Stimulated activated naive CD4-positive, alpha-beta T cell (primary cell): ENCODE measurements at regions not wholly inside any gene's neighbourhood (a gene's known extent, or its start where the extent isn't known, plus 50 kb on each side); places are given as distances from the start of the nearest gene placed in this dataset.

Experiments used
- DNase-seq, 6 experiments: peaks; one replicate each; lab custom pipeline; 2025; lab: John Stamatoyannopoulos, UW

GRCh38 chr13:80590551-80590950 is 249.6 kb upstream of the SPRY2 start:
- DNase-seq = no peak

- no peak for DNase-seq
These were observed 245.4 kb upstream of the SPRY2 start for GRCh38 chr13:80586356-80586755.

- no peak for DNase-seq
These were observed 244.6 kb upstream of the SPRY2 start for GRCh38 chr13:80585531-80585930.

DNA sequence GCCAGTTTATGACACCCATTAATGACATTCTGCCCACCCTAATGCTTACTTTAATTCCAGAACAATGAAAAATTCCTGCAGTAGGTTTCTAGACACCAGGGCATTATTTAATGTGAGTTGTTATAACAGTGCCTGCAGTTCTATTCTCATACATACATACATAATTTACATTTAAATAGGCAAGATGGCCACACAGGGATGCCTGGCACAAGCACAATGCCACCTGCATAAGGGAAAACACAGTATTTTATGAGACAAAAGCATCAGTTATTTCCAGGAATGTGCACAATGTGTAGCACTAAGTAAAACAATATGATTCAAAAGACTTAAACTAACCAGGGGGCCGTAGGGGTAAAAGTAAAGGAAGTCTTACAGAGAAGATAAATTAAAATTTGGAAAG is 243.9 kb upstream of the SPRY2 start:
- no peak for DNase-seq

DNA sequence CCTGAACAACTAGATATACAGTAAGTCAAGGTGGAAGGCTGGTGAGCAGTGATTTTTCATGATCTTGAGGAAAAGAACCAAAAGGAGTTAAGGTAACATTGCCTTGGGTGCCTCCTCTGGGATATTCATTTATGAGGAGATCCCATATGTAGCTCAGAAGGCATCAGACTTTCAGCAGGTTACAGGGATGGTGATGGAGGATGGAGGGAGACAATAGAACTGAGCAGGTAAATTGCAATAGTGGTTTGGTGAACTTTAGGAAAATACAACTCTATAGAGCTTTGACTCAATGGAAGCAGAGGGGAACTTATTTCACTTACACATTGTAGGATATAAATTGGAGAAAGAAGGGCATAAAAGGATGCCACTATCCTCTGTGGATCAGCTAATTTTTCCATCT is 243.4 kb upstream of the SPRY2 start:
- DNase-seq = no peak

DNA sequence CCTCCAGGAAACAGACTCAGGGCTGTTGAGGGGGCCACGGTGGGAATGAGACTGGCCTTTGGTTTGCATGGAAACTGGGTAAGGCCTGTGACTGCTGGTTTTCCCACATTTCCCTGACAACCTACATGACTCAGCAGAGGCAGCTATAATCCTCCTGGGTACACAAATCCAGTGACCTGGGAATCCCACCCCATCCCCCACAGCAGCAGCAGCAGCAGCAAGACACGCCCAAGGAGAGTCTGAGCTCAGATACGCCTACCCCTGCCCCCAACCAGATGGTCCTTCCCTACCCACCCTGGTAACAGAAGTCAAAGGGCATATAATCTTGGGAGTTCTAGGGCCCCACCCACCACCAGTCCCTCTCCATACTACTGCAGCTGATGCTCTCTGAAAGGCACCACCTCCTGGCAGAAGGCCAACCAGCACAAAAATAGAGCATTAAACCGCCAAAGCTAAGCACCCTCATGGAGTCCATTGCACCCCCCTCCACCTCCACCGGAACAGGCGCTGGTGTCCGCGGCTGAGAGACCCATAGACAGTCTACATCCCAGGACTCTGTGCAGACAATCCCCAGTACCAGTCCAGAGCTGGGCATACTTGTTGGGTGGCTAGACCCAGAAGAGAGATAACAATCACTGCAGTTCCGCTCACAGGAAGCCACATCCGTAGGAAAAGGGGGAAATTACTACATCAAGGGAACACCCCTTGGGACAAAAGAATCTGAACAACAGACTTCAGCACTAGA is 237.2 kb upstream of the SPRY2 start:
- DNase-seq = no peak

GRCh38 chr13:80577285-80577684 is 236.4 kb upstream of the SPRY2 start:
- DNase-seq = no peak

DNA sequence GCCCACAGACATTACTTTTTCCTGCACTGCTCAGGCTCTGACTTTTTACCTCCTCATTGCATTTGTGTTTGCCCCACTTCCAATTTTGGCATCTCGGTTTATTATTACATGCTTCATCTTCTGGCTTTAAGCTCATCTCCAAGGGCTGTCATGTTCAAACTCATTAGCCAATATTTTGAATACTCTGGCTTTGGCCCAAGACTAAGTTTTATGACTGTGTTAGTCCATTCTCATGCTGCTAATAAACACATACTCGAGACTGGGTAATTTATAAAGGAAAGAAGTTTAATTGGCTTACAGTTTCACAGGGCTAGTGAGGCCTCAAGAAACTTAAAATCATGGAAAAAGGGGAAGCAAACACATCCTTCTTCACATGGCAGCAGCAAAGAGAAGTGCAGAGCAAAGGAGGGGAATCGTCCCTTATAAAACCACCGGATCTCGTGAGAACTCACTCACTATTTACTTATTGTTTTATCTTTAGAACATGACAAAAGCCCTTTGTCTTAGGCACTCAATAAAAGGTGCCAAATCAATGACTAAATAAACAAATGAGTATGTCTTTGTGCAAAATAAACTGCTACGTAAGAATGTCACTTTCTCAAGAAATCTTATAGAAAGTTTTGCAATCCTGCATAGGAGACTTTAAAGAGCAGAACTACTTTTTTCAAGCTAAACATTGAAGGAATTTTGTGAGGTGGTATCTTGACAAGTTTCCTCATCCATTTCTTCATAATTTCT is 233.4 kb upstream of the SPRY2 start:
- no peak for DNase-seq

GRCh38 chr13:80572923-80573316 is 232.0 kb upstream of the SPRY2 start:
- DNase-seq = no peak

DNA sequence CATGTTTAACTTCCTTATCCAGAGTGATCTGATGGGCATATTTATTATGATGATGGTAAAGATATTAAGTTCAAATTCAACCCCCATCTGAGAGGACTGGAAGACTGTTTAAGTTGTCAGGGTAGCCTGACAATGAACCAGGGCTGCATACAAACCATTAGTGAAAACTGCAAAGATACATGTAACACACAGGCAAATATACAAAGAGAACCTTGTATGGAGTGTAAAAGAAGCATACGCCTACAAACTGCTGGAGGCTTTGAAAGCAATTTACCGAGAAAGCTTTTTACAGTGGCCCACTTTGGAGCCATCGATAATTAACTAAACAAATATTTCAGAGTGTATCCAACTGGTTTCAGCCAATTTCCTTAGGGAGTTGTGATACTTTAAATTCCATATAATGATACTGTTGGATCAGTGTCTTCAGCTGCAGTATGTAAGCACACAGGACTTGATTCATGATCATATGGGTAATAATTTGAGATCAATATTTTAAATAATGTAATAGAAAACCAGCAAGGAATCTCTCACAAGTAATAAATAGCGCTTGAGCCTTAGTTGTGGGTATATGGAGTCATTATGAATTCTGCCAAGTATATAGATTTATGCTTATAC is 231.5 kb upstream of the SPRY2 start:
- no peak for DNase-seq

DNA sequence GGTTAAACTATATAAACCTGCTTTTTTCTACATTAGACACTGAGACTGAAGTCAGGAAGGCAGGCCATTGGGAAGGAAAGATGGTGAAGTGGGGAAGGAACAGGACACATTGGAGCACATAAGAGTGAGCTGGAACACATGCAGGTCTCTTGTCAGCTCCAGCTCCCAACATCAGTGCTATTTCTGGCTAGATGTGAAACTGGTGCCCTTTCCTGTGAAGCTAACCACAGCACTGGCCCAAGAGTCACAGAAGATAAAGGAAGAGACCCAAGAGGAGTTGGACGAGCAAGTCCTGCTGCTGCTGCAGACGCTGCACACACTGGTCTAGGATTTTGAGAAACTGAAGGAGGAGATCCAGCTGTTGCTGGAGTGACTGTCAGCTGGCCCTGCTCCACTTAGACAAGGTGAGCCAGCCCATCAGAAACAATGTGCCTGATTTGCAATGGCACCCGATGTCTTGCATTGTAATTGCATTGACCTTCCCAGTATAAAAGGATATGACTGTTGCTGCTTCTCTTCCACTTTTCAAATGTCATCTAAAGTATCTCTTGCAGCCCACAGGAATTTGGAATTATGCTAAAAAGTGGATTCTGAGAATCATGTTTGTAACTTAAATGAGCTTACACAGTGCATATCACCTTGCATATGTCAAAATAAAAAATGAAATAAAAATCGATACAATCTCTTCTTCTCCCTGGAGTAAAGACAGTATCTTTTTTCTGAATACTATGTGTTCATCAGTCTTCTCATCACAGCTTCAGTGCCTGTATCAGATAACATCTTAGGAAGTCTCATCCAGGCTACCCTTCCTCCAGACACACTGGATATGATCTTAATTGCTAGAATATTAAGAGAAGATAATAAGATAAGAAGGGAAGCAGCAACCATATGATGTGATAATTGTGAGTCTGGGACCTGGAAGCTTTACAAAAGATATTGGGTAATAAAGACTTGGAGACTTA is 230.7 kb upstream of the SPRY2 start:
- no peak for DNase-seq

GRCh38 chr13:80563439-80563838 is 222.5 kb upstream of the SPRY2 start:
- DNase-seq = no peak

GRCh38 chr13:80562433-80563156 is 221.7 kb upstream of the SPRY2 start:
- DNase-seq = no peak

GRCh38 chr13:80560609-80561008 is 219.7 kb upstream of the SPRY2 start:
- DNase-seq = no peak

DNA sequence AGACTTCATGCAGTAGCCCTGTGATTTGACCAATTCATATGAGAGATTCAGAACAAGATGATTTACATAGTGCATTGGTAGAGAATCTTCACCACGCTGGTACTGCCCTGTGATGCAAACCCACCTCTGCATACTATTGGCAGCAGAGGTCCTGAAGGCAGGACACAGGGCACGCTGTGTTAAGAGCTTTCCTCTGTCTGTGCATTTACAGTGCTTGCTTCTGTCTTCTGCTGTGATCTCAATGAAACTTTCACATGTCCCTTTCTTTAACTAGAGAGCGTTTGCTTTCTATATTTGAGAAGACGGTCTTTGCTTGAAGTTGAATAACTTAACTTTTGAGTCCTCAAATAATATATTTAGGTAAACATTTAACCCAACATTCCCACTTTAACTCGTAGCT is 219.0 kb upstream of the SPRY2 start:
- no peak for DNase-seq

GRCh38 chr13:80558074-80558473 is 217.1 kb upstream of the SPRY2 start:
- no peak for DNase-seq

- no peak for DNase-seq
These were observed 215.1 kb upstream of the SPRY2 start for GRCh38 chr13:80555796-80556678.

- DNase-seq = no peak
These were observed 212.0 kb upstream of the SPRY2 start for GRCh38 chr13:80552851-80553440.

GRCh38 chr13:80551650-80552497 is 210.9 kb upstream of the SPRY2 start:
- no peak for DNase-seq
